Tongue (tissue), 1 donor: ENCODE measurements at regions not wholly inside any gene's neighbourhood (a gene's known extent, or its start where the extent isn't known, plus 50 kb on each side); places are given as distances from the start of the nearest gene placed in this dataset.

ENCODE experiments used
- DNase-seq: peaks from one replicate; pipeline ENCODE4 v3.0.0-alpha.2; 2015

DNA sequence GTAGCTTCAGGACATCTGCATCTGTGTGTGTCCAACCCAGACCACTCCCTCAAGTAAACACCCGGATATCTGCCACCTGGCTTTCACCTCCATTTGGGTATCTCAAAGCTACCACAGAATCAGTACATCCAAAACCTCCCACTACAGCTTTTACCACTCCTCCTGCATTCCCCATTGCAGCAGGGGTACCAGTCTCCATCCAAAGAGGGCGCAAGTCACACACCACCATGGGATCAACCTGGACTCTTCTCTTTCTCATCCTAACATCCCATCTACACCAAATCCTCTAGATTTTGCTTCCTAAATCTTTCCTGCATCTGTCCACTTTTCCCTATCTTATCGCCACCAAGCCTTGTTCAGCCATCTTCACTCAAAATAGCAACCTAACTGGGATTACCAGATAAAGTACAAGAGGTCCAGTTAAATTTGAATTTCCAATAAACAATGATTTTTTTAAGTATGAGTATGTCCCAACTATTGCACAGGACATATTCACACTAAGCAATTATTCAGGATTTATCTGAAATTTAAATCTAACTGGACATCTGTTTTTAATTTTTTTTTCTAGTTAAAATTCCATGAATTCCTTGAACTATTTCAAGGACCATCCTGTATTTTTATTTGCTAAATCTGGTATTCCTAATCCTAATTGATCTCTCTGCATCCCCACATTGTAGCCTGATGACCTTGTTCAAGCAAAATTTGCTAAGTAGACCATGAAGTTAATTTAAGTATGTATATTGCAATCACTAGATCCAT lies 164.3 kb upstream of the MLN start:
- no peak for DNase-seq

DNA sequence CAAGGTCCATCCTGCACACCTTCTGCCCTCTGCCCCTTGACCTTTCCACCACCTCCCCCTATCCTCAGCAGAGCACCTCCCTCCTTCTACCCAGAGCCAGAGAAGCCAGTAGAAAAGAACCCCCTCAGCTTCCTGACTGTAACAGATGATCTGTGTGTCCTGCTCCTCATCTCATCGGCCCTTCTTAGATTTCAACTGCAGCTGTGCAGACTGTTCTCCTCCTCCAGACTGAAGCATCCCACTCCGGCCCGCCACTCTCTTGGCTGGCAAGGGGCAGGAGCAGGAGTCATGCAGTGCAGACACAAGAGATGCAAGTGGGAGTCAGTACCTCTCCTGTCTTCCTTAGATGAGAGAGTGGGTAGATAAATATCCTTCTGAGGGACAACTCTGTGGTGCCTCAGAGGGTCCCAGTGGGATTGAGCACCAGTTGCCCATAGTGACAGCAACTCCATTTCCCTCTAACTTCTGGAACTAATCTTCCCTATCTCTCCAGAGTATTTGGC lies 163.5 kb upstream of the MLN start:
- DNase-seq: peak; percentile 81

DNA sequence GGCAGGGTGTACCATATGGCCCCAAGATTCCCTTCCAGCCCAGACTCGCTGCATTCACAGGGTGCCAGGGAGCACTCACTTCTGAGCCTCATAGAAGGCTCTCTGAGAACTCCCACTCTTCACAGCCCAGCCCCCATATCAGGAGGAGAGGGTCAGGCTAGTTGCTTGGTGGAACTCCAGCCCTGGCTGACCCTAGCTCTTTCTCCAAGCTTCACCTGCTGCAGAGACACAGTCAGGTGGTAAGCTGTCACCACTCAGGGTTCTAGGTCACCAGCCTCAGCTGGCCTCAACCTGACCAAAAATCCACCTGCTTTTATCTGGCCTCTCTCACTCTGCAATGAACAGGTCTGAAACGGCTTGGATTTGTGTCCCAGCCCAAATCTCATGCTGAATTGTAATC lies 162.7 kb upstream of the MLN start:
- DNase-seq: no peak

DNA sequence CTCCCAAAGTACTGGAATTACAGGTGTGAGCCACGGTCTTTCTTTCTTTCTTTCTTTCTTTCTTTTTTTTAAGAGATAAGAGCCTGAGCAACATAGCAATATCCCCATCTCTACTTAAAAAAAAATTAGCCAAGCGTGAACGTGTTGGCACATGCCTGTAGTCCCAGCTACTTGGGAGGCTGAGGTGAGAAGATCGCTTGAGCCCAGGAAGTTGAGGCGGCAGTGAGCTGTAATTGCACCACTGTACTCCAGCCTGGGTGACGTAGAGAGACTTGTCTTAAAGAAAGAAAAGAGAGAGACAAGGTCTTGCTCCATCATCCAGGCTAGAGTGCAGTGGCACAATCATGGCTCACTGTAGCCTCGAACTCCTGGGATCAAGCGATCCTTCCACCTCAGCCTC lies 162.0 kb upstream of the MLN start:
- no peak for DNase-seq

DNA sequence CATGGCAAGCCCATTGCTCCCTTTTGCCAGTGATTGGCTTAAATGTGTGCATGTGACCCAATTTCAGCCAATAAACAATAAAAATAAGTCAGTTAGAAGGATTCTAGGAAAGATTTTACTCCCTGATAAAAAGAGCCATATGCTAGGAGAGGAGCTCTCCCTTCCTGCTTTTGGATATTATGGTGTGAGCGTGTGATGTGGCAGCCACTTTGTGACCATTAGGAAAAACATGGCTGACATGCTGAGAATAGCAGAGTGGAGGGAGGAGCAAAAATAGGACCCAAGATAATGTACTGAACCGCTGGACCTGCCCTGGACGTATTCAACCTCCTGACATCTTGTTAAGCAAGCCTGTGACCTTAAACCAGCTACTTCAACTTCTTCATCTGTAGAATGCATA lies 160.6 kb upstream of the MLN start:
- DNase-seq: no peak

DNA sequence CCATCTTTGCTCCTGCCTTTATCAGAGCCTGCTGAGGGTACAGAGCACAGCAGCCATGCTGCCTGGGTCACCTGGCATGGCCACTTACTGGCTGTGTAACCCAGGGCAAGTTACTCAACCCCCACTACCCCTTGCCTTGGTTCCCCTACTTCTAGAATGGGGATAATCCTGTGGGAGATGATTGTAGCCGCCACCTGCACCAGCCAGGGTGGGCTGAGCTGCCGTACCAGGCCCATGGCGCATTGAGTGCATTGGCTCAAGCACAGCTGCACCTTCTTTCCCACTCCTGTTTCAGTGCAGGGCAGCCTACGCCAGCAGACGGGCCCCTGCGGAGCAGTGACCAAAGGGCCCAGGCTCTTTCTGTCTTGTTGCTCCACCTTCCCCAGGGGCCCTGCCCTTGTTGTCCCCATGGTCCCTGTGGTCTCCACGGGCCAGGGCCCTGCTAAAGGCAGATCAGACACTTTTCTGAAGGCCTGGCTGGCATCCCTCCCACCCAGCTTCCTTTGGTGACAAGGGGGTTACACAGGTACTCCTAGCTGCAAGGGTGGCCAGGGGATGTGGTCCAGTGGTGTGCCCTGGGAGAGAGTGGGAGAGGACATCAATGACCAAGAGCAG lies 159.4 kb upstream of the MLN start:
- no peak for DNase-seq

DNA sequence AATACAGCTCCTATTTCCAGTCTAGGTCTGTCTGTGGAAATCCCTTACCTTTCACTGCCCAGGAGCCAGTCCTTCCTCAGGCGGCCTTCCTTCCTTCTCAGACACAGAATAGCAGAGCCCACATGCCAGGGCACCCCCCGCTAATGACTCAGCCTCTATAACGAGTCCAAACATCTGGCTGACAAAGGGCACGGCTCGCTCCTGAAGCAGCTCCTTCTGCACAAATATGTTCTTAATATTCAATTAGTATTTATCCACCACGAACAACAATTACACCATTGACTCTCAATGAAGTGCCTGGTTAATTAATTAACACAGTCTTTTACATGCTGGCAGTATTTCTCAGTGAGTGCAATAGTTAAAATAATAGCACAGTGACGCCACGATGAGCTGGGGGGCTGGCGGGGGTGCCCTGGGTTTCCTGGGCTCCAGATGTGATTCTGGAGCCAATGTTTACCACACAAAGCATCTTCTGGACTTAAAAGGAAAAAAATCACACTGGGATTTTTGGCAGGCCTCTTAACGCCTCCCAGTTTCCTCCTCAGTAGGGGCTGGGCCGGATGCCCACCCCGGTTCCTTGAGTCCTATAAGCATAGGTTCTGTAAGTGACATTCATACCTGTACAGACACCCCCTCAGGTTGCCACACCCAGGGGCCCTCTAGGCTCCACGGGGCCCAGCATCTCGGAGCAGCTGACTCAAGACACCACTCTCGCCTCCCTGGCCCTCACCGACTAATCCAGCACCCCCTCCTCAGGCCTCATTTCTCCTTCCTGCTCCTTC lies 158.6 kb upstream of the MLN start:
- peak; percentile 53 for DNase-seq

DNA sequence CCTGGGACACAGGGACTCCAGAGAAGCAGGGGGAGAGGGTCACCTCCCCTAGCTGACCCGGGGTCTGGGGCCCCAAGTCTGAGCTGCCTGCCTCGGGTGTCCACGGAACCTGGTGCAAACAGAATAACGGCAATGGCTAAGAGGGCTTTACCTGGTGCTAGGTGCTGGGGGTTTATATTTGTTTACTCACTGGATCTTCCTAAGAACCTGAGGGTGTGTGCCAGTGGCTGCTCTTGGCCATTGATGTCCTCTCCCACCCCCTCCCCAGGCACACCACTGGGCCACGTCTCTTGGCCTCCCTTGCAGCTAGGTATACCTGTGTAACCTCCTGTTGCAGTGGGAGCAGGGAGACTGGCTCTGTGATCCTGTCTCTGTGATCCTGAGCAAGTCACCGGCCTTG lies 157.9 kb upstream of the MLN start:
- DNase-seq: no peak

DNA sequence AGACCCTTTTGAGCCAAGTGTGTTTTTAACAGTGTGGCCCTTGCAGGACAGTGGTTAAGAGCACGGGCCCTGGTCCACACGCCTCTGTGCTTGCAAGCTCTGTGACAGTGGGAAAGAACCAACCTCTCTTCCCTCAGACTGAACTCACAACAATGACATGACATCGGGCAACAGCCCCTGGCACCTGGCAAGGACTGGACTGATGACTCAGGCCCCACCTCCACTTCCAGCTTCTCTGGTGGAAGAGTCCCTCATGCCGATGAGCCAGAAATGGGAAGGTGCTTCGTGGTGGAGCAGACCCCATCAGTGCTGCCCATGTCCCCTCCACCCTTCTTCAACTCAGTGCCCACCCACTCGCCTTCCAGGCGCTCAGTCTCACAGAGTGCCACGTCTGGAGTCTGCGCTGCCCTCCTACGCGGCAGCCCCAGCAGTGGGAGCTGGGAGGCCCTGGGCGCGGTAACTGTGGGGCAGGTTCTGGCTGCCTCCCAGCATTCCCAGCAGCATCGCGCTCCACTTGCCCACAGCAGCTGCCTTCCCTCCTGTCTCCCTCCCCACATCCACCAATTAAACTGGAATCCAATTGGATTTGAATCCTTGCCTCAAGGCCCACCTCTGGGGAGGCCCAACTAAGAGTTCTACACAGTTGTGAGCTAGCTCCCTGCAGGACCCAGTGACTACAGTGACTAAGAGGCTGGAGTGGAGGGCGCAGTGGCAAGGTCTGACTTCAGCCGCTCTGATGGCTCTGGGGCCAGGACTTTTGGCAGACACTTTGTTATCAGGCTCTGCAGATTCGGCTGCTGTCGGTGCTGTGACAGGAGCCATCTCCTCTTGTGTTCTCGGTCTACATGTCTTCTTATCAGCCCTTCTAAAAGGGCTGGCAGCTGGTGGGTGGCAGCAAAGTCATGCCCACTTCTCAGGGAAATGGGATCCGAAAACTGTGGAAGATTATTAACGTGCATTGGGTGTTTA lies 156.8 kb upstream of the MLN start:
- DNase-seq: no peak

DNA sequence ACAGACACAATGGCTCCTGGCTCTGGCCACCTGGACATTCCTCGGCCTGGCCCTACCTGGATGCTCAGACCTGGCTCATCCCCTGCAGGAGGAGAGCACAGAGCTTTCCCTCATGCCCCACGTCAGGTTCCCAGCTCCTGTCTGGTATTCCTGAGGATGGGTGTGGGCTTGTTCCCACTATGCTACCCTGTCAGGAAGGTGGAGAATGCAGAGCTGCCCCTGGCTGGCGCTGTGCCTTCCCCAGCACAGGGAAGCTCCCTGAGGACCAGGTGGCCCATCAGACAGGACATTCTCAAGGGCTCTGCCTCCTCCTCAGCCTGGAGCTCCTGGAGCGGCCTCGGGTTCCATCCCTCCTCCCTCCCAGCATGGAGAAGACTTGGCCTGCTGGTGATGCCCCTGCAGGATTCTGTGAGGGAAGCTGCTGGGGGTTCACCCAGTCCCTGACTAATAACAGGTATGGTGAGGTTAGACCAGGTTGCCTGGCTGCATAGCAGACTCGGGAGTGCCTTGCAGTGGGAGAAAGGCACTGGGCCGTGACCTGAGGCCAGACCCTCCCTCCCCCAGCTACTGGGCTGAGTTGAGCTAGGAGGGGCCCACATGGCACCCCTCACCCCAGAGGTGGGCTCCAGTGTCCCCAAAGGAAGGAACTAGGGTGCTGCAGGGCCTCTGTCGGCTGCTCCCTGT lies 156.0 kb upstream of the MLN start:
- DNase-seq: no peak

DNA sequence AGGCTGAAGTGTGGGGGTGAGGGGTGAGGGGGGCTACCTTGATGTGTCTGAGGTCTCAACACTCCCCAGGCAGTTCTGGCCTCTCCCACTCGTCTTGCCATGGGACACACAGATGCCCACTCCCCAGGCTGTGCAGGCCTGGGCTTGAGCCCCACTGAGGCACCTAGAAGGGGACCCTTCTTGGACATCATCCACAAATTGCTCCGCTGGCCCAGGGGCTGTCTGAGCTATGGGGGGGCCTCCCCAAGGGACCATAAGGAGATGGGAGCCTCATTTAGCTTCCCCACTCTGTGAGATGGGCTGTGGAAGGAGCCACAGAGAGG lies 155.5 kb upstream of the MLN start:
- no peak for DNase-seq

DNA sequence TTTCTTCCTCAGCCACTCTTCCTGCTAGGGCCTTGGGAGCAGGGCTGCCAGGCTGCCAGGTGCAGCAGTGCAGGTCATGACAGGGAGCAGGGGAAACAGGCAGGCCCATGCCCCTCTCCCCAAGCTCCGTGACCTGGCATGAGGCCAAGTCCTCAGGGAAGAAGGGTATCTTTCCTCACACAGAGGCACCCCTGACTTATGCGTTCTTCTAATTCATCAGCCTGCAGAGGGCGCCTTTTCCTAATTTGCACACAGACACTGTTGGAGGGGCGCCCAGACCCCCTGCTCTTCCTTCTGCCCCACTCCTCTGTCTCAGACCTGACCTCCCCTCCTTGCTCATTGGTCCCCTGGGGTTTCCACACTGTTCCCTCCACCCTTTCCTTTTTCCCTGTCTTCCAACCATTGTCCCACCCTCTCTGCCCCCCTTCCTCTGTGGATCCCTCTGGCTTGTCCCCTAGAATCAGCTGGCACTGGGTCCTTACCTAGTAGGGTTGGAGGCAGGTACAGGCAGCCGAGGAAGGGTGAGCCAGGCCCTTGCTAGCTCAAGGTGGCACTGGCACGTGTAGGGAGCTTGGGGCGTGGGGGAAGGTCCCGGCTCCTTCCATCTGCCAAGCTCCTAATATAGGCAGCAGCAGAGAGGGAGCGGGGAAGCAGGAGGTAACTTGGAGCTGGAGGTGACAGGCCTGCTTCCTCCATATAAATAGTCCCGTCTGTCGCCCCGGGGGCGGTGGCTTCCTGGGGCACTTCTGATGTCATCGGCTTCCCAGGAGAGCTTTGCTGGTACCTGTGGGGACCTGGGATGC lies 154.9 kb upstream of the MLN start:
- DNase-seq: peak; percentile 48

DNA sequence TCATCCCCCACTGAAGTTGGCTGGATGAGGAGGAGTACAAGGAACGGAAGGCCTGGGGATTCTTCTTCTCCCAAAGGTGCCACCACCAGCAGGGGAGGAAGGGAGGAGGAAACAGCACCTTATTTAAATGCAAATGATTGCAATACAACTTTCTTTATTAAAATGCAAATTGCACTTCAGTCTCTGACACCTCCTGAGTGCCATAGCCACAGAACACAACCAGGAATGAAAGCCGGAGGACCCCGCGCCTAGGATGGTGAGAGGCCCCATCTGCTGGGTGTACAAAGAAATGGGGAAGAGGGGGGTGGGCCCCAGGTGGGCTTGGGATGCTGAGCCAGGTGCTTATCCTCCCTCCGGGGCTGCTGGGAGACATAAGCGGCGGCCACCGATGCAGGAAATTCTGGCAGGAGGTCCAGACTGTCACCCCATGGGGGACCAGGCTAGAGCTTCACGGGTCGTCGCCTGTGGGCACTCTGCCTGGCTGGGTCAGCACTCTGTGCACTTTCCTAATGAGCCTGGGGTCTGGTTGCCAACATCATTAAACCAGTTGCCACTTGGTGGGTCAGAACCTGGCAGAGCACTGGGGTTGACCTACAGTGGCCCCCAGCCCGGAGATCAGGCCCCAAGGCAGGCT lies 154.2 kb upstream of the MLN start:
- DNase-seq: no peak

DNA sequence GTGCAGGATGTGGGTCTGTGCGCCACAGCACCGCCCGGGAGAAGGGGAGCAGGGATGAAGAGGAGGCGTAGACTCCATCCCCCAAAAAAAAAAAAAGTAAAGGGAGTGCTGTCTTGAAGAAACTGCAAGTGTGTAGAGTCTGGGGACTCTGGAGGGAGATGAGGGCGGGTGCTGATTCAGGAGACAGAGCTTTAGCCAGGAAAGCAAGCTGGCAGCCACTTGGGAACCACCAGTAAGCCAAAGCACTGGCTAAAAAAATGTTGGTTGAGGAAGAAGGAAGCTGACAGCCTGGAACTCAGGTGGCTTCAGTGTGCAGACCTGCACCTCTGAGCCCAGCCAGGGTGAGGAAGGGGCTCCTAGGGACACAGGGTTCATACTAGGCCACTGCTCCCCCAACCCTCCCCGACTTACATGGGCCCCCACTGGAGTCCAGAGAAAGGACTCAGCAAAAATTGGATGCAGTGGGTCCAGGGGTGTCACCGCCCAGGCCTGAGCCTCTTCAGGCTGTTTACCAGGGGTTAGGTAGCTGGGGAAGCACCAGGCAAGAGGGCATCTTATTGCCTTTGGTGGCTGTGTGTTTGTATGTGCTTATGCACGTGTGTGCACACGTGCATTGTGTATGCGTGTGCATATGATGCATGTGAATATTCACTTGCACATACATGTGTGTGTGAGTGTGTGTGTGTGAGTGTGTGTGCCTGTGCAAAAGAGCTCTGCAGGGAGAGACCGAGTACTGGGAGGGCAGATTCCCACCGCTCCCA lies 153.5 kb upstream of the MLN start:
- no peak for DNase-seq

DNA sequence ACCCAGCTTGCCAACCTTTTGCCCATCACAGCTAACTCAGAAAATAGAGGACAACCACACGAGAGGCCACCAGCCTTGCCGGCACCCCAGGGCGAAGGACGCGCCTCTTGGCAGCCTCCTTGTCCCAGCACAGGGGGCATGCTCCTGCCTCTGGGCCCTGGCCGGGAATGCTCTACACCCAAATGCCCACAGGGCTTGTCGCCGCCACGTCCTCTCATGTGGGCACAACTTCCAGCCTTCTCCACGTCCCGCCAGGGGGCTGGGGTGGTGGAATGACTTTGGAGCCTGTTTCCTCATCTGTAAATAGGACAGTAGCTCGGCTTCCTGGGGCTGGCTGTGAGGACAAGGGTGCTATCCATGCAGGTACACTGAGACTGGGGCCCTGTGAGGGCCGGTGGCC lies 152.4 kb upstream of the MLN start:
- DNase-seq: no peak

DNA sequence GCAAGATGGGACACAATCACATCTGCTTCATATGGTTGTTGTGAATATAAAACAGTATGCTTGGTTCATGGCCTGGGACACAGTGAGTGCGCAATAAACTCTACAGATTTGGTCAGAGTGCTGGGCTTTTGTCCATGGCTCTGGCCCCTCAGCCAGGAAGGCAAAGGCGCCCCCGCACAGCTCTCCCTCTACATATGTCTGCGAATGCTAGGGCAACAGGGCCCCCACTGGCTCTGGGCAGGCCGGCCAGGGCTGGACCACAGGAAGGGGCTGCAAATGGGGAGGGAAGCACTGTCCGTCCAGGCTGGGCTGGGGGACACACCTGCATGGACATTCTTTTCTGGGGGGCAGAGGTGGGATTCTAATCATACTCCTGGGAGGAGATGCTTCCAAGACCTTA lies 151.8 kb upstream of the MLN start:
- no peak for DNase-seq

DNA sequence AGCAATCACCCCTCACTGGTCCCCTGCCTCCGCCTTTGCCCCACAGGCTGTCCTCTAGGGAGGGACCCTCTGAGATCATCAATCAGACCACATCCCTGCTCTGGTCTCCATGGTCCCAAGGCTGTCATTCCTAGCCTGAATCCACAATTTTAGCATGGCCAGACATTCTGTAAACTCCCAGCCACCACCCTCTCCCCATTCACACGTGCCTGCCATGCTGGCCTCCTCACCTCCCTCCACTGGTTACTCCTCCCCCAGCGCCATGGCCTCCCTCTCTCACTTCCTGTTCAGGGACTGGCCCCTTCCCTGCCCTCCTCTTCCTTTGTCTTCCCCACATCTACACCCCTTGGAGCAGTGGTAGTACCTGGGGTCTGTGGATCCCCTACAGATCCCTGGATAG lies 150.7 kb upstream of the MLN start:
- DNase-seq: no peak

DNA sequence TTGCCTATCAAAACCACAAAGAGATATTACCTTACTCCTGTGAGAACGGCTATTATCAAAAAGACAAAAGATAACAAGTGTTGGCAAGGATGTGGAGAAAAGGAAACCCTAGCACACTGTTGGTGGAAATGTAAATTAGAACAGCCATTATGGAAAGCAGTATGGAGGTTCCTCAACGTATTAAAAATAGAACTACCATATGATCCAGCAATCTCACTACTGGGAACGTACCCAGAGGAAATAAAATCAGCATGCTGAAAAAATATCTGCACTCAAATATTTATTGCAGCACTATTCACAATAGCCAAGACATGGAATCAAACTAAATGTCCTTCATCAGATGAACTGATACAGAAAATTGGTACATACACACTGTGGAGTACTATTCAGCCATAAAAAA lies 149.4 kb upstream of the MLN start:
- no peak for DNase-seq

DNA sequence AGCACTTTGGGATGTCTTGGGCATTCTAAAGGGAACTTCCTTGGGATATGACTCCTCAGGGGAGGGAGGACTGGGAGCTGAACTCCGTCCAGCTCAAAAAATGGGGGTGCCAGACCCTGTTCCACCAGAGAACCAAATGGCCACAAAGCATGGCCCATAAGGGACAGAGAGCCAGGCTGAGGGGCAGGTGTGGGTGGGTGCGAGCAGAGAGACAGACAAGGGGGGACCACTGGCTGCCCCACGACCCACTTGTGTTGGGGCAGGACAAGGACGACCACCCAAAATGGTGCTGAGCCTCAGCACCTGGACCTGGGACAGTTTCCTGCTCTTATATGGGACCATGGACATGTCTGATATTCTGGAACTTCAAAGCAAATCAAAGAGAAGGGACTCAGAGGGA lies 148.2 kb upstream of the MLN start:
- DNase-seq: no peak
